ENCODE measurements at regions not wholly inside any gene's neighbourhood (a gene's known extent, or its start where the extent isn't known, plus 50 kb on each side); places are given as distances from the start of the nearest gene placed in this dataset.

GRCh38 chr12:97767347-97767746, 304.7 kb downstream of the RMST start:
- Histone ChIP-seq H3K9me3 (replicated peaks; ENCODE audit: insufficient read depth, low read length) (no peaks in the 10 kb centered on the region), H3K4me2 (ENCODE audit: low read depth, low read length) (no peak overlapping the region), H3K27me3 (replicated peaks; ENCODE audit: insufficient read depth, low read length) (no peaks in the 10 kb centered on the region), H3K79me2 (ENCODE audit: low read length) (no peaks in the 10 kb centered on the region), H3K9me2 (replicated peaks; ENCODE audit: insufficient read depth, low read length) (no peaks in the 10 kb centered on the region), H3K27ac (ENCODE audit: low read length) (no peak overlapping the region), H3K4me3 (ENCODE audit: low read length) (no peak overlapping the region), H3K9ac (ENCODE audit: low read length) (no peak overlapping the region), H3K4me1 (ENCODE audit: low read length) (no peaks in the 10 kb centered on the region), H3F3A (ENCODE audit: insufficient read depth, low read length) (no peaks in the 10 kb centered on the region), H2AFZ (ENCODE audit: low read length) (no peak overlapping the region), H3K36me3 (replicated peaks; ENCODE audit: insufficient read depth, low read length) (no peaks in the 10 kb centered on the region), H4K20me1 (ENCODE audit: insufficient read depth, low read length) (no peaks in the 10 kb centered on the region)
- no peak for DNase-seq
- TF ChIP-seq EZH2phosphoT487 (IDR thresholded peaks at IDR 0.05; ENCODE audit: low read length) (no peak), EZH2 (optimal IDR thresholded peaks at IDR 0.05; ENCODE audit: low read depth, low read length) (no peak), CTCF (IDR thresholded peaks at IDR 0.05; ENCODE audit: low read length) (no peak)

GRCh38 chr12:97778111-97778510, 315.5 kb downstream of the RMST start:
- Histone ChIP-seq H3K9me3 (replicated peaks; ENCODE audit: insufficient read depth, low read length) (no peaks in the 10 kb centered on the region), H3K27me3 (replicated peaks; ENCODE audit: insufficient read depth, low read length) (no peaks in the 10 kb centered on the region), H3K4me3 (ENCODE audit: low read length) (no peak overlapping the region), H4K20me1 (ENCODE audit: insufficient read depth, low read length) (no peaks in the 10 kb centered on the region), H3K9me2 (replicated peaks; ENCODE audit: insufficient read depth, low read length) (no peaks in the 10 kb centered on the region), H3K27ac (ENCODE audit: low read length) (no peak overlapping the region), H3K4me2 (ENCODE audit: low read depth, low read length) (no peak overlapping the region), H3K36me3 (replicated peaks; ENCODE audit: insufficient read depth, low read length) (no peaks in the 10 kb centered on the region), H3F3A (ENCODE audit: insufficient read depth, low read length) (no peaks in the 10 kb centered on the region), H3K4me1 (ENCODE audit: low read length) (no peaks in the 10 kb centered on the region), H2AFZ (ENCODE audit: low read length) (no peak overlapping the region), H3K9ac (ENCODE audit: low read length) (no peak overlapping the region), H3K79me2 (ENCODE audit: low read length) (no peaks in the 10 kb centered on the region)
- no peak for DNase-seq
- TF ChIP-seq CTCF (IDR thresholded peaks at IDR 0.05; ENCODE audit: low read length) (no peak), EZH2phosphoT487 (IDR thresholded peaks at IDR 0.05; ENCODE audit: low read length) (no peak), EZH2 (optimal IDR thresholded peaks at IDR 0.05; ENCODE audit: low read depth, low read length) (no peak)

- H3F3A ChIP-seq (ENCODE audit: insufficient read depth, low read length) = no peaks in the 10 kb centered on the region
- no peaks in the 10 kb centered on the region for H3K9me2 ChIP-seq (replicated peaks; ENCODE audit: insufficient read depth, low read length)
- no peaks in the 10 kb centered on the region for H3K36me3 ChIP-seq (replicated peaks; ENCODE audit: insufficient read depth, low read length)
- H3K4me3 ChIP-seq (ENCODE audit: low read length) = no peak overlapping the region
- no peak overlapping the region for H2AFZ ChIP-seq (ENCODE audit: low read length)
- no peaks in the 10 kb centered on the region for H4K20me1 ChIP-seq (ENCODE audit: insufficient read depth, low read length)
- no peaks in the 10 kb centered on the region for H3K9me3 ChIP-seq (replicated peaks; ENCODE audit: insufficient read depth, low read length)
- H3K9ac ChIP-seq (ENCODE audit: low read length) = no peak overlapping the region
- no peak for DNase-seq
- no peak overlapping the region for H3K4me2 ChIP-seq (ENCODE audit: low read depth, low read length)
- no peaks in the 10 kb centered on the region for H3K79me2 ChIP-seq (ENCODE audit: low read length)
- H3K27ac ChIP-seq (ENCODE audit: low read length) = no peak overlapping the region
- TF ChIP-seq EZH2 (optimal IDR thresholded peaks at IDR 0.05; ENCODE audit: low read depth, low read length) (no peak), CTCF (IDR thresholded peaks at IDR 0.05; ENCODE audit: low read length) (no peak), EZH2phosphoT487 (IDR thresholded peaks at IDR 0.05; ENCODE audit: low read length) (no peak)
- H3K4me1 ChIP-seq (ENCODE audit: low read length) = no peaks in the 10 kb centered on the region
- no peaks in the 10 kb centered on the region for H3K27me3 ChIP-seq (replicated peaks; ENCODE audit: insufficient read depth, low read length)
These were observed 318.7 kb downstream of the RMST start for GRCh38 chr12:97781342-97781741.
